OCI-LY1 (cell line): ENCODE measurements at regions not wholly inside any gene's neighbourhood (a gene's known extent, or its start where the extent isn't known, plus 50 kb on each side); places are given as distances from the start of the nearest gene placed in this dataset.

Source experiments
- H2AFZ ChIP-seq: fragments of 200-600 bp; sonication (generic), shearing (Covaris generic); 2 replicates; pipeline ENCODE4 v1.6.0; 2014; ENCODE audit warnings: antibody characterized with exemption, mild to moderate bottlenecking, low read length
- H3F3A ChIP-seq: fragments of 200-600 bp; sonication (generic), shearing (Covaris generic); 2 replicates; pipeline ENCODE4 v1.6.0; 2014; ENCODE audit warnings: mild to moderate bottlenecking, antibody characterized with exemption, low read length, moderate library complexity; ENCODE audit not compliant: insufficient read depth
- H3K27ac ChIP-seq: fragments of 200-600 bp; sonication (generic); 2 replicates; pipeline ENCODE4 v1.5.1; 2014; ENCODE audit warnings: low read length, mixed run types, mild to moderate bottlenecking, low read depth; ENCODE audit not compliant: poor library complexity, severe bottlenecking
- H3K27me3 ChIP-seq: fragments of 200-600 bp; sonication (generic); 2 replicates; pipeline ENCODE4 v1.6.0; 2014; ENCODE audit warnings: antibody characterized with exemption, mild to moderate bottlenecking, low read length, moderate library complexity; ENCODE audit not compliant: insufficient read depth
- H3K36me3 ChIP-seq: fragments of 200-600 bp; sonication (generic); 2 replicates; pipeline ENCODE4 v1.6.1; 2014; ENCODE audit warnings: mild to moderate bottlenecking, antibody characterized with exemption, low read length, moderate library complexity, mixed read lengths; ENCODE audit not compliant: insufficient read depth
- H3K4me1 ChIP-seq: fragments of 200-600 bp; sonication (generic); 2 replicates; pipeline ENCODE4 v1.5.1; 2014; ENCODE audit warnings: mild to moderate bottlenecking, low read length, moderate library complexity; ENCODE audit not compliant: insufficient read depth, severe bottlenecking
- H3K4me2 ChIP-seq: fragments of 200-600 bp; sonication (generic), shearing (Covaris generic); 2 replicates; pipeline ENCODE4 v1.6.1; 2014; ENCODE audit warnings: low read length
- H3K4me3 ChIP-seq: fragments of 200-600 bp; sonication (generic); 2 replicates; pipeline ENCODE4 v1.5.1; 2014; ENCODE audit warnings: low read length, low read depth, mild to moderate bottlenecking, mixed read lengths; ENCODE audit not compliant: poor library complexity, severe bottlenecking
- H3K79me2 ChIP-seq: fragments of 200-600 bp; shearing (Covaris generic); 2 replicates; pipeline ENCODE4 v1.6.1; 2016; ENCODE audit warnings: mixed run types, low read length, mixed read lengths; ENCODE audit not compliant: insufficient read depth
- H3K9ac ChIP-seq: fragments of 200-600 bp; sonication (generic), shearing (Covaris generic); 2 replicates; pipeline ENCODE4 v1.6.1; 2014; ENCODE audit warnings: mild to moderate bottlenecking, low read length, mixed read lengths
- H3K9me2 ChIP-seq: fragments of 200-600 bp; sonication (generic), shearing (Covaris generic); 2 replicates; pipeline ENCODE4 v1.6.1; 2014; ENCODE audit warnings: low read depth, mild to moderate bottlenecking, low read length, mixed read lengths
- H3K9me3 ChIP-seq: fragments of 200-600 bp; shearing (Covaris generic); 2 replicates; pipeline ENCODE4 v1.6.1; 2014; ENCODE audit warnings: low read length, mixed read lengths
- H4K20me1 ChIP-seq: fragments of 200-600 bp; sonication (generic), shearing (Covaris generic); 2 replicates; pipeline ENCODE4 v1.6.0; 2016; ENCODE audit warnings: mild to moderate bottlenecking, low read length; ENCODE audit not compliant: insufficient read depth
- EZH2 ChIP-seq: fragments of 200-600 bp; sonication (generic), shearing (Covaris generic); IDR thresholded peaks from 2 replicates; pipeline ENCODE4 v1.8.0; 2017; ENCODE audit warnings: borderline replicate concordance, mixed run types, mild to moderate bottlenecking, antibody characterized with exemption, low read length, moderate library complexity, mixed read lengths
- TF ChIP-seq, protein P1 (sequence below): fragments of 200-600 bp; sonication (generic), shearing (Covaris generic); IDR thresholded peaks from 2 replicates; pipeline ENCODE4 v1.5.1; 2017; ENCODE audit warnings: mild to moderate bottlenecking, antibody characterized with exemption, low read length, moderate library complexity, mixed read lengths

GRCh38 chr4:174131901-174132300 is 151.6 kb downstream of the FBXO8 start:
- no peaks in the 10 kb centered on the region for H4K20me1 ChIP-seq
- H3K27me3 ChIP-seq: no peaks in the 10 kb centered on the region
- no peak overlapping the region for H3K9ac ChIP-seq
- no peak overlapping the region for H3K4me3 ChIP-seq
- no peaks in the 10 kb centered on the region for H3K79me2 ChIP-seq
- H2AFZ ChIP-seq: no peak overlapping the region
- no peak overlapping the region for H3K4me2 ChIP-seq
- H3K36me3 ChIP-seq: no peaks in the 10 kb centered on the region
- no peaks in the 10 kb centered on the region for H3K9me3 ChIP-seq
- H3K27ac ChIP-seq: no peak overlapping the region
- no peaks in the 10 kb centered on the region for H3K4me1 ChIP-seq
- no peaks in the 10 kb centered on the region for H3K9me2 ChIP-seq
- no peaks in the 10 kb centered on the region for H3F3A ChIP-seq
- TF ChIP-seq, protein P1, sequence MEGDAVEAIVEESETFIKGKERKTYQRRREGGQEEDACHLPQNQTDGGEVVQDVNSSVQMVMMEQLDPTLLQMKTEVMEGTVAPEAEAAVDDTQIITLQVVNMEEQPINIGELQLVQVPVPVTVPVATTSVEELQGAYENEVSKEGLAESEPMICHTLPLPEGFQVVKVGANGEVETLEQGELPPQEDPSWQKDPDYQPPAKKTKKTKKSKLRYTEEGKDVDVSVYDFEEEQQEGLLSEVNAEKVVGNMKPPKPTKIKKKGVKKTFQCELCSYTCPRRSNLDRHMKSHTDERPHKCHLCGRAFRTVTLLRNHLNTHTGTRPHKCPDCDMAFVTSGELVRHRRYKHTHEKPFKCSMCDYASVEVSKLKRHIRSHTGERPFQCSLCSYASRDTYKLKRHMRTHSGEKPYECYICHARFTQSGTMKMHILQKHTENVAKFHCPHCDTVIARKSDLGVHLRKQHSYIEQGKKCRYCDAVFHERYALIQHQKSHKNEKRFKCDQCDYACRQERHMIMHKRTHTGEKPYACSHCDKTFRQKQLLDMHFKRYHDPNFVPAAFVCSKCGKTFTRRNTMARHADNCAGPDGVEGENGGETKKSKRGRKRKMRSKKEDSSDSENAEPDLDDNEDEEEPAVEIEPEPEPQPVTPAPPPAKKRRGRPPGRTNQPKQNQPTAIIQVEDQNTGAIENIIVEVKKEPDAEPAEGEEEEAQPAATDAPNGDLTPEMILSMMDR: no peak
- no peak for TF ChIP-seq EZH2

- no peaks in the 10 kb centered on the region for H3K27me3 ChIP-seq
These were observed 160.8 kb downstream of the FBXO8 start for GRCh38 chr4:174122705-174123104.

GRCh38 chr4:174120446-174121295 is 162.8 kb downstream of the FBXO8 start:
- Histone ChIP-seq H4K20me1 (no peaks in the 10 kb centered on the region), H3K27me3 (no peaks in the 10 kb centered on the region), H3F3A (no peaks in the 10 kb centered on the region), H3K9me3 (no peaks in the 10 kb centered on the region), H3K9ac (no peak overlapping the region), H3K4me2 (peak overlapping the region; percentile 48; the same call in 1 of the 2 replicates), H3K9me2 (no peaks in the 10 kb centered on the region), H3K4me1 (no peaks in the 10 kb centered on the region), H3K4me3 (peak overlapping the region; percentile 29), H2AFZ (no peak overlapping the region), H3K36me3 (no peaks in the 10 kb centered on the region), H3K27ac (no peak overlapping the region), H3K79me2 (no peaks in the 10 kb centered on the region)
- TF ChIP-seq EZH2: no peak
- TF ChIP-seq, protein P1: peak; percentile 61

More at GRCh38 chr4:174122705-174123104, 160.8 kb downstream of the FBXO8 start:
- Histone ChIP-seq H3K9me2 (no peaks in the 10 kb centered on the region), H4K20me1 (no peaks in the 10 kb centered on the region), H3F3A (no peaks in the 10 kb centered on the region), H3K9me3 (no peaks in the 10 kb centered on the region), H3K36me3 (no peaks in the 10 kb centered on the region), H3K4me2 (no peak overlapping the region), H3K4me3 (no peak overlapping the region), H3K27ac (no peak overlapping the region), H3K9ac (no peak overlapping the region), H3K79me2 (no peaks in the 10 kb centered on the region), H2AFZ (no peak overlapping the region), H3K4me1 (no peaks in the 10 kb centered on the region)
- TF ChIP-seq EZH2: no peak
- TF ChIP-seq, protein P1: no peak
